ENCODE measurements at regions not wholly inside any gene's neighbourhood (a gene's known extent, or its start where the extent isn't known, plus 50 kb on each side); places are given as distances from the start of the nearest gene placed in this dataset.

- H3K36me3 ChIP-seq (ENCODE audit: low read depth, missing control alignments): no peaks in the 10 kb centered on the region
- DNase-seq: no peak
- intact Hi-C loops (cut with DNase I; ENCODE audit: low total_unique reads): no loop called here
- H3K9me3 ChIP-seq: no peaks in the 10 kb centered on the region
- no peak overlapping the region for H3K4me3 ChIP-seq
- no peaks in the 10 kb centered on the region for H3K4me1 ChIP-seq
- no peak overlapping the region for H3K27ac ChIP-seq
- WGBS, 2 donors: 83 to 86% methylated on average over 2 of the region's 2 CpGs
- no peaks in the 10 kb centered on the region for H3K27me3 ChIP-seq
- TF ChIP-seq POLR2A (IDR thresholded peaks at IDR 0.05) (no peak), CTCF (IDR thresholded peaks at IDR 0.05) (no peak)
Measured at GRCh38 chr4:179110816-179111215, 1668.6 kb upstream of the AGA start.

DNA sequence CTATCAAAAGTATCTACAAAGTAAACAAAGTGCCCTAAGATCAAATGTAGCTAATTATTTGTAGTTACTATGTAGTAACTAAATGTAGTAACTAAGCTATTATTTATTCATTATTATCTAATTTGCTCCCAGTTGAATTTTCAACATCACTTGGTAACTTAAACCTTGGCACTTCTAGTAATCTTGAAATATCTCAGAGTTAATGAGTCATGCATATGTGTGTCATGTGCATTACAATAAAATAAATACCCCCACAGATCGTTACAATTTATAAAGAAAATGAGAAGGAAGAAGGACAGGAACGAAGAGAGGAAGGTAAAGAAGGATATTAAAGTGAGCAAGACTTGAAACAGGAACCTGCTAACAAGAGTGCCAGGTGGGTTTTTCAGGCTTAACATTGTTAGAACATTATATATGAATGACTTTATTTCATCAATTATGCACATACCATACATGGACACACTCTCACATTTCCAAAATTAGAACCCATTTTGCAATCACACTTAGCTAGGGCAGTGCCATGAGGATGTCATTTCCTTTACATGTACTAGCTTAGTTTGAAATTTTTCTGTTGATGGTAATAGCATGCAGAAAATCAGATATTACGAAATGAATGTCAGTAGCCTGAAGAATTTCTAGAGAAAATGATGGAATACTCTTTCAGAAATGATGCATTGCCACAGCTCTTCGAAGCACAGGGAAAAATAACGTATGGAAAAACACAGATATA is 1670.4 kb upstream of the AGA start:
- intact Hi-C loops (cut with DNase I; ENCODE audit: low total_unique reads): no loop called here
- no peaks in the 10 kb centered on the region for H3K36me3 ChIP-seq (ENCODE audit: low read depth, missing control alignments)
- H3K27me3 ChIP-seq: no peaks in the 10 kb centered on the region
- H3K4me3 ChIP-seq: no peak overlapping the region
- H3K9me3 ChIP-seq: no peaks in the 10 kb centered on the region
- TF ChIP-seq POLR2A (IDR thresholded peaks at IDR 0.05): no peak
- TF ChIP-seq CTCF (IDR thresholded peaks at IDR 0.05): no peak
- no peak for DNase-seq
- 77 to 84% methylated on average over 5 of the region's 5 CpGs for WGBS, 2 donors
- H3K27ac ChIP-seq: no peak overlapping the region
- no peaks in the 10 kb centered on the region for H3K4me1 ChIP-seq

DNA sequence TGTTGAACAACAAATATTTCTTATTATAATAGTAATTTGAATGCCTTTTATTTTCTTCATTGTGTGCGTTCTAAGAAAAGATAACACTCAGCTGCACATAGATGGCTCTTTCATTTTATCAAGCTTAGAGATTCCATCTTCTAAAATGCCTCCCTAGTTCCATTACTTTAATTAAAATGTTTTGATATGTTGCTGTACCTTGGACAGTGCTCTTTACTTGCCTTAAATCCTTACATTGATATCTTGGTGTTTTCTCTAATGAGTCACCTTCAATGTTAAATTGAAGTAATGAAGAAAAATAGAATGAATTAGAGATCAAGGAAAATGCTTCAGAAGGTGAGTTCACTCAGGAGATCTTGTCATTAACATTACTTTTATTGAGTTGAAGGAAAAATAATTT is 1672.4 kb upstream of the AGA start:
- H3K4me1 ChIP-seq: no peaks in the 10 kb centered on the region
- H3K36me3 ChIP-seq (ENCODE audit: low read depth, missing control alignments): no peaks in the 10 kb centered on the region
- WGBS, 2 donors: 83 to 95% methylated on average over 1 of the region's 1 CpG
- no peaks in the 10 kb centered on the region for H3K9me3 ChIP-seq
- DNase-seq: no peak
- intact Hi-C loops (cut with DNase I; ENCODE audit: low total_unique reads): no loop called here
- TF ChIP-seq CTCF (IDR thresholded peaks at IDR 0.05): no peak
- TF ChIP-seq POLR2A (IDR thresholded peaks at IDR 0.05): no peak
- no peaks in the 10 kb centered on the region for H3K27me3 ChIP-seq
- H3K27ac ChIP-seq: no peak overlapping the region
- no peak overlapping the region for H3K4me3 ChIP-seq

- Histone ChIP-seq H3K27me3 (no peaks in the 10 kb centered on the region), H3K9me3 (no peaks in the 10 kb centered on the region), H3K27ac (no peak overlapping the region), H3K36me3 (ENCODE audit: low read depth, missing control alignments) (no peaks in the 10 kb centered on the region), H3K4me1 (no peaks in the 10 kb centered on the region), H3K4me3 (no peak overlapping the region)
- 47 to 59% methylated on average over 2 of the region's 2 CpGs for WGBS, 2 donors
- TF ChIP-seq CTCF (IDR thresholded peaks at IDR 0.05): no peak
- TF ChIP-seq POLR2A (IDR thresholded peaks at IDR 0.05): no peak
- no peak for DNase-seq
- intact Hi-C loops (cut with DNase I; ENCODE audit: low total_unique reads): no loop called here
Measured at GRCh38 chr4:179116011-179116410, 1673.8 kb upstream of the AGA start.

DNA sequence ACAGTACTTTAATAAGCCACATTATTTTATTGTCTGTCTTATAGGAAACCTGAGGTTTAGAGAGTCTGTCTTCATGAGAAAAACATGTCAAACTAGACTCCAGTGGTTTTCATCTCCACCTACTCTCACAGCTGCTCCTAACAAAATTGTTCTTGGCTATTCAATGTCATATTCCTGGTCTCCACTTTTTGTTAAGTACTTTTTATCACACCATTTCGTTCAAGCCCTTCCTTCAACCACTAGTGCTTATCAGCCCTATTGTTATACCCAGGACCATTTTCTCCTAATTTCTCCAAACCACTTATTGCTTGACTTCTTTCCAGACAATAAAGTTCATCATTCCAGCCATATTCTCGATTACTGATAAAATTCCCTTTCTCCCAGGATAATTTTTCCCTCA is 1674.3 kb upstream of the AGA start:
- intact Hi-C loops (cut with DNase I; ENCODE audit: low total_unique reads): no loop called here
- no peaks in the 10 kb centered on the region for H3K9me3 ChIP-seq

More for the DNA sequence above, 1674.3 kb upstream of the AGA start:
- Histone ChIP-seq H3K27ac (no peak overlapping the region), H3K4me1 (no peaks in the 10 kb centered on the region), H3K36me3 (ENCODE audit: low read depth, missing control alignments) (no peaks in the 10 kb centered on the region), H3K27me3 (no peaks in the 10 kb centered on the region), H3K4me3 (no peak overlapping the region)
- TF ChIP-seq CTCF (IDR thresholded peaks at IDR 0.05) (no peak), POLR2A (IDR thresholded peaks at IDR 0.05) (no peak)
- WGBS, 2 donors: 47 to 54% methylated on average over 2 of the region's 2 CpGs
- DNase-seq: no peak
